CD1c-positive myeloid dendritic cell (primary cell): ENCODE measurements at regions not wholly inside any gene's neighbourhood (a gene's known extent, or its start where the extent isn't known, plus 50 kb on each side); places are given as distances from the start of the nearest gene placed in this dataset.

Experiments
- DNase-seq: peaks from one replicate; pipeline ENCODE4 v3.0.0-alpha.2; 2016; ENCODE audit errors: extremely low spot score

- no peak for DNase-seq
These were observed 299.3 kb upstream of the ZFP64 start for GRCh38 chr20:52490711-52491430.

- no peak for DNase-seq
These were observed 292.9 kb upstream of the ZFP64 start for GRCh38 chr20:52484438-52484837.

GRCh38 chr20:52483382-52483781, 291.8 kb upstream of the ZFP64 start:
- no peak for DNase-seq

GRCh38 chr20:52482044-52482443, 290.5 kb upstream of the ZFP64 start:
- no peak for DNase-seq

GRCh38 chr20:52481443-52481842, 289.9 kb upstream of the ZFP64 start:
- DNase-seq: no peak

GRCh38 chr20:52476074-52476750, 284.6 kb upstream of the ZFP64 start:
- no peak for DNase-seq

GRCh38 chr20:52473186-52473585, 281.6 kb upstream of the ZFP64 start:
- no peak for DNase-seq

GRCh38 chr20:52470561-52470960, 279.0 kb upstream of the ZFP64 start:
- no peak for DNase-seq

GRCh38 chr20:52469128-52469527, 277.5 kb upstream of the ZFP64 start:
- no peak for DNase-seq

- DNase-seq: no peak
These were observed 274.4 kb upstream of the ZFP64 start for GRCh38 chr20:52465991-52466390.

GRCh38 chr20:52461582-52461981, 270.0 kb upstream of the ZFP64 start:
- DNase-seq: no peak

GRCh38 chr20:52459150-52459549, 267.6 kb upstream of the ZFP64 start:
- no peak for DNase-seq

- DNase-seq: no peak
These were observed 266.2 kb upstream of the ZFP64 start for GRCh38 chr20:52457826-52458225.

GRCh38 chr20:52454660-52455059, 263.1 kb upstream of the ZFP64 start:
- DNase-seq: no peak

GRCh38 chr20:52448513-52449232, 257.1 kb upstream of the ZFP64 start:
- no peak for DNase-seq

GRCh38 chr20:52447225-52447551, 255.6 kb upstream of the ZFP64 start:
- DNase-seq: no peak

- no peak for DNase-seq
These were observed 255.0 kb upstream of the ZFP64 start for GRCh38 chr20:52446421-52447224.

GRCh38 chr20:52444455-52444854, 252.9 kb upstream of the ZFP64 start:
- DNase-seq: no peak

GRCh38 chr20:52443874-52444273, 252.3 kb upstream of the ZFP64 start:
- DNase-seq: no peak

- DNase-seq: no peak
These were observed 250.1 kb upstream of the ZFP64 start for GRCh38 chr20:52441710-52442109.

GRCh38 chr20:52439375-52439774, 247.8 kb upstream of the ZFP64 start:
- no peak for DNase-seq

GRCh38 chr20:52438326-52438963, 246.9 kb upstream of the ZFP64 start:
- no peak for DNase-seq
